GM19395 (cell line): ENCODE measurements at regions not wholly inside any gene's neighbourhood (a gene's known extent, or its start where the extent isn't known, plus 50 kb on each side); places are given as distances from the start of the nearest gene placed in this dataset.

ENCODE experiments used
- ATAC-seq: cut with Tn5 transposase; IDR thresholded peaks from one replicate; pipeline ENCODE4 v1.9.1; 2021; ENCODE audit warnings: mild to moderate bottlenecking, moderate library complexity; ENCODE audit not compliant: unreplicated experiment

- no peak for ATAC-seq
Measured at GRCh38 chr4:127080141-127080540, 552.6 kb upstream of the INTU start.

- no peak for ATAC-seq
Measured at GRCh38 chr4:127081041-127081440, 551.7 kb upstream of the INTU start.

GRCh38 chr4:127082986-127083385 lies 549.8 kb upstream of the INTU start:
- ATAC-seq, result no peak

GRCh38 chr4:127084666-127085065 lies 548.1 kb upstream of the INTU start:
- no peak for ATAC-seq

- ATAC-seq, result no peak
Measured at GRCh38 chr4:127097061-127097460, 535.7 kb upstream of the INTU start.

GRCh38 chr4:127102361-127102760 lies 530.4 kb upstream of the INTU start:
- ATAC-seq, result no peak

GRCh38 chr4:127103681-127104115 lies 529.1 kb upstream of the INTU start:
- ATAC-seq, result no peak

GRCh38 chr4:127113844-127114362 lies 518.9 kb upstream of the INTU start:
- ATAC-seq, result no peak

GRCh38 chr4:127118681-127119080 lies 514.1 kb upstream of the INTU start:
- ATAC-seq, result no peak

GRCh38 chr4:127120441-127121090 lies 512.2 kb upstream of the INTU start:
- ATAC-seq, result no peak

GRCh38 chr4:127124919-127125318 lies 507.8 kb upstream of the INTU start:
- no peak for ATAC-seq

- no peak for ATAC-seq
Measured at GRCh38 chr4:127126718-127127117, 506.0 kb upstream of the INTU start.

GRCh38 chr4:127131527-127131926 lies 501.2 kb upstream of the INTU start:
- ATAC-seq, result no peak

- no peak for ATAC-seq
Measured at GRCh38 chr4:127134490-127134889, 498.3 kb upstream of the INTU start.

- no peak for ATAC-seq
Measured at GRCh38 chr4:127138586-127138985, 494.2 kb upstream of the INTU start.

GRCh38 chr4:127139788-127140286 lies 492.9 kb upstream of the INTU start:
- ATAC-seq, result no peak

- no peak for ATAC-seq
Measured at GRCh38 chr4:127140306-127140705, 492.5 kb upstream of the INTU start.

- ATAC-seq, result no peak
Measured at GRCh38 chr4:127141856-127142255, 490.9 kb upstream of the INTU start.

GRCh38 chr4:127143460-127144195 lies 489.1 kb upstream of the INTU start:
- ATAC-seq, result no peak

GRCh38 chr4:127145006-127145540 lies 487.7 kb upstream of the INTU start:
- no peak for ATAC-seq

GRCh38 chr4:127148165-127148564 lies 484.6 kb upstream of the INTU start:
- no peak for ATAC-seq

- no peak for ATAC-seq
Measured at GRCh38 chr4:127149086-127149485, 483.7 kb upstream of the INTU start.
